Smooth muscle cell (in vitro differentiated cells): ENCODE measurements at regions not wholly inside any gene's neighbourhood (a gene's known extent, or its start where the extent isn't known, plus 50 kb on each side); places are given as distances from the start of the nearest gene placed in this dataset.

ENCODE experiments used
- DNase-seq: peaks from one replicate; lab custom pipeline; 2025; ENCODE audit not compliant: unreplicated experiment; lab: John Stamatoyannopoulos, UW
- H2AFZ ChIP-seq: fragments of 200-600 bp; sonication (generic); 2 replicates; pipeline ENCODE4 v1.6.0; 2016; ENCODE audit warnings: antibody characterized with exemption, low read depth, mild to moderate bottlenecking
- H3F3A ChIP-seq: fragments of 200-600 bp; sonication (generic); 2 replicates; pipeline ENCODE4 v1.6.0; 2017; ENCODE audit warnings: antibody characterized with exemption, low read depth
- H3K27ac ChIP-seq: fragments of 200-600 bp; sonication (generic); 2 replicates; pipeline ENCODE4 v1.5.1; 2016; ENCODE audit warnings: low read depth, mild to moderate bottlenecking
- H3K27me3 ChIP-seq: fragments of 200-600 bp; sonication (generic); 2 replicates; pipeline ENCODE4 v1.6.1; 2016; ENCODE audit warnings: low read depth, mild to moderate bottlenecking
- H3K36me3 ChIP-seq: fragments of 200-600 bp; sonication (generic); 2 replicates; pipeline ENCODE4 v1.5.1; 2016; ENCODE audit warnings: low read depth
- H3K4me1 ChIP-seq: fragments of 200-600 bp; sonication (generic); 2 replicates; pipeline ENCODE4 v1.5.1; 2016; ENCODE audit warnings: low read depth
- H3K4me2 ChIP-seq: fragments of 200-600 bp; sonication (generic); 2 replicates; pipeline ENCODE4 v1.6.0; 2016; ENCODE audit warnings: mild to moderate bottlenecking
- H3K4me3 ChIP-seq: fragments of 200-600 bp; sonication (generic); 2 replicates; pipeline ENCODE4 v1.5.1; 2016; ENCODE audit warnings: mild to moderate bottlenecking
- H3K79me2 ChIP-seq: fragments of 200-600 bp; sonication (generic); 2 replicates; pipeline ENCODE4 v1.6.0; 2016; ENCODE audit warnings: low read depth, mild to moderate bottlenecking
- H3K9ac ChIP-seq: fragments of 200-600 bp; sonication (generic); 2 replicates; pipeline ENCODE4 v1.6.0; 2016; ENCODE audit warnings: low read depth
- H3K9me3 ChIP-seq: fragments of 200-600 bp; sonication (generic); replicated peaks from 2 replicates; pipeline ENCODE4 v1.5.1; 2016; ENCODE audit warnings: low read depth
- H4K20me1 ChIP-seq: fragments of 200-600 bp; sonication (generic); 2 replicates; pipeline ENCODE4 v1.6.0; 2016; ENCODE audit warnings: low read depth
- WGBS: methylation state at CpG from one replicate; pipeline ENCODE4 v1.1.7; 2016; ENCODE audit warnings: low lambda C conversion rate; 5-methylcytosine and 5-hydroxymethylcytosine counted together
- TF ChIP-seq, protein P1 (sequence below): fragments of 200-600 bp; sonication (generic); IDR thresholded peaks from 2 replicates; pipeline ENCODE4 v1.5.1; 2017; ENCODE audit warnings: borderline replicate concordance, mild to moderate bottlenecking, antibody characterized with exemption; ENCODE audit not compliant: insufficient read depth, poor library complexity, severe bottlenecking

DNA sequence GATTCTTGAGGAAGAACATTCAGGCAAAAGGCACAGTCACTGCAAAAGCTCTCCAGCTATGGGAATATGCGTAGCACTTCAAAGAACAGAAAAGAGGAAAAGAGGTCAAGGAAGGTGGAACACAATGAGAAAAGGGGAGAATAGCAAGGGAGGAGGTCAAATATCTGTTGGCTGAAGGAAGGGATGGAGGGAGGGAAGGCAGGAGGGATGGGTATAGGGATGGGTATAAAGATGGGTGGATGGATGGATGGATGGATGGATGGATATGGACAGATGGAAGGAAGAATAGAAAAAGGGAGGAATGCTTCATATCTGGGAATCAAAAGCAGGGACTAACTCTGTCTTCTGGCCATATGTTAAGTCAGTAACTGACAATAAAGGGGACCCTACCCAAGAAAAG, 164.2 kb upstream of the TOP1 start:
- Histone ChIP-seq H3K4me2 (no peak overlapping the region), H3K9ac (no peak overlapping the region), H2AFZ (no peak overlapping the region), H3K27ac (no peak overlapping the region), H3K79me2 (no peaks in the 10 kb centered on the region), H3K9me3 (no peaks in the 10 kb centered on the region), H3K4me1 (no peaks in the 10 kb centered on the region), H3K4me3 (no peak overlapping the region), H3F3A (no peaks in the 10 kb centered on the region), H3K27me3 (no peaks in the 10 kb centered on the region), H3K36me3 (no peaks in the 10 kb centered on the region), H4K20me1 (no peaks in the 10 kb centered on the region)
- 100% methylated on average over 1 of the region's 1 CpG for WGBS
- DNase-seq, result no peak
- TF ChIP-seq, protein P1, sequence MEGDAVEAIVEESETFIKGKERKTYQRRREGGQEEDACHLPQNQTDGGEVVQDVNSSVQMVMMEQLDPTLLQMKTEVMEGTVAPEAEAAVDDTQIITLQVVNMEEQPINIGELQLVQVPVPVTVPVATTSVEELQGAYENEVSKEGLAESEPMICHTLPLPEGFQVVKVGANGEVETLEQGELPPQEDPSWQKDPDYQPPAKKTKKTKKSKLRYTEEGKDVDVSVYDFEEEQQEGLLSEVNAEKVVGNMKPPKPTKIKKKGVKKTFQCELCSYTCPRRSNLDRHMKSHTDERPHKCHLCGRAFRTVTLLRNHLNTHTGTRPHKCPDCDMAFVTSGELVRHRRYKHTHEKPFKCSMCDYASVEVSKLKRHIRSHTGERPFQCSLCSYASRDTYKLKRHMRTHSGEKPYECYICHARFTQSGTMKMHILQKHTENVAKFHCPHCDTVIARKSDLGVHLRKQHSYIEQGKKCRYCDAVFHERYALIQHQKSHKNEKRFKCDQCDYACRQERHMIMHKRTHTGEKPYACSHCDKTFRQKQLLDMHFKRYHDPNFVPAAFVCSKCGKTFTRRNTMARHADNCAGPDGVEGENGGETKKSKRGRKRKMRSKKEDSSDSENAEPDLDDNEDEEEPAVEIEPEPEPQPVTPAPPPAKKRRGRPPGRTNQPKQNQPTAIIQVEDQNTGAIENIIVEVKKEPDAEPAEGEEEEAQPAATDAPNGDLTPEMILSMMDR, result no peak

DNA sequence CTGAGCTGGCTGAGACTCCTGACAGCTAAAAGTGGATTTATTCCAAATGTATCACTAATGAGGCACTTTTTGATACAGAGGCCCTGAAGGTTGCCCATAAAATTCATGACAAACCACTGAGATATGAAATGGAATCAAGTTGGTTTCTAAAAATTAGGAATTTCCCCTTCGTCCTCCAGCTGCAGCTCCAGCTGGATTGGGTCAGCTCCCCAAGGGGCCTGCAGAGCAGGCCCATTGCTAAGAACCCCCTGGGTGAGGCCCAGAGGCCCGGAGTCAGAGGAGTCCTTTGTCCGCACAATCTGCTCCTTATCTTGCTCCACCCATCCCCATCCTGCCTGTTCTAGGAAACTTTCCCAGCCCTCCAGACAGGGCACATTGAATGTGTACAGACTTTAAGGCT, 163.5 kb upstream of the TOP1 start:
- H3K27me3 ChIP-seq, result no peaks in the 10 kb centered on the region
- WGBS, result 82% methylated on average over 3 of the region's 3 CpGs
- no peak for DNase-seq

DNA sequence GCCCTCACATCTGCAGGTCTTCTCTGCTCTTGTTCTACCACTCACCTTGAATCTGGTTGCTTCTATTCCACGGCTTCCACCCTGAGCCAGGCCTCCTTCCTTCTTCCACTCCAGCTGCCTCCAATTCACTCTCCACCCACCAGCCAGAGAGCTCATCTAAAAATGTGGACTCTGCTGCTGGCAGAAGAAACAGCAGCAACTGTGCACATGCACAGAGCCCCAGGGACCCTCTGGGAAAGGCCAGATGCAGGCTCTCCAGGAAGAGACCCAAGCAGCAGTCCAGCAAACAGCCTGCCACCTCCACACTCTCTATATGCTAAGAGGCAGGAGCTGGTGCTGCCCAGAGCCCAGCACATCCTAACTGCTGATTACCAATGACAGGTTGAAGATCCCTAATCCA, 162.6 kb upstream of the TOP1 start:
- DNase-seq, result no peak
- no peaks in the 10 kb centered on the region for H3F3A ChIP-seq
- no peak overlapping the region for H3K4me2 ChIP-seq
- H3K27ac ChIP-seq, result no peak overlapping the region
- H4K20me1 ChIP-seq, result no peaks in the 10 kb centered on the region
- TF ChIP-seq, protein P1, result no peak
- H3K9ac ChIP-seq, result no peak overlapping the region
- H2AFZ ChIP-seq, result no peak overlapping the region
- H3K79me2 ChIP-seq, result no peaks in the 10 kb centered on the region
- 78% methylated on average over 1 of the region's 1 CpG for WGBS
- H3K36me3 ChIP-seq, result no peaks in the 10 kb centered on the region
- no peaks in the 10 kb centered on the region for H3K4me1 ChIP-seq
- H3K4me3 ChIP-seq, result no peak overlapping the region
- H3K9me3 ChIP-seq, result no peaks in the 10 kb centered on the region
- H3K27me3 ChIP-seq, result no peaks in the 10 kb centered on the region

More for the DNA sequence above, 163.5 kb upstream of the TOP1 start:
- Histone ChIP-seq H3K4me3 (no peak overlapping the region), H3F3A (no peaks in the 10 kb centered on the region), H3K79me2 (no peaks in the 10 kb centered on the region), H2AFZ (no peak overlapping the region), H4K20me1 (no peaks in the 10 kb centered on the region), H3K36me3 (no peaks in the 10 kb centered on the region), H3K9me3 (no peaks in the 10 kb centered on the region), H3K4me2 (no peak overlapping the region), H3K4me1 (no peaks in the 10 kb centered on the region), H3K9ac (no peak overlapping the region), H3K27ac (no peak overlapping the region)
- TF ChIP-seq, protein P1, result no peak

DNA sequence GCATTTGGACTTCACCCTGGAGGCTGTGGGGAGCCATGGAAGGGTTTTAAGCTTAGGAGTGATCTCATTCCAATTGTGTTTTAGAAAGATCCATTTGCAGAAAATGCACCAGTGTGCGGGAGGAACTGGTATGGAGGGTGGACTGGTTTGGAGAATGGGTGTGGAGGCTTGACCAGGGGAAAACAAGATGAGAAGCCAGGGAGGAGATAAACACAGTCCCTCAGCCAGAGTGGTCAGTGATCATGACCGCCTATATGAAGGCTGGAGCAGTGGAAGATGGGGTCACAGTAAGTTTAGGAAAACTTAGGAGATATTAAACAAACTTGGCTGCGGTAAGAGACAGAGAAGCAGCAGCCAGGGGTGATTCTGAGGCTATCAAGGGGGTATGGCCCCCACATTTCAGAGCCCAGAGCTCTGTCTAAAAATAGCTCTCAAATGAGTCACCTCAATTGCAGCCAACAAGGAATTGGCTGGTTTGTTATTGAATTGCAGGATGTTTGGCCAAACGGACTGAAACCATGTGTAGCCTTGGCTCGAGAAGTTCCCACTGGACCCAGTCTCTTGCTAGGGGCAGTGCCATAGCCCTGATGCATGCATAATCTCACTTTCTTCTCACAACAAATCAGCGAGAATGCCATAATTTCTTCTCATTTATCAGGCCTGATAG, 159.9 kb upstream of the TOP1 start:
- H4K20me1 ChIP-seq, result no peaks in the 10 kb centered on the region
- TF ChIP-seq, protein P1, result no peak
- no peak overlapping the region for H3K27ac ChIP-seq
- peak overlapping the region; percentile 11 for H3K4me2 ChIP-seq
- H3K79me2 ChIP-seq, result no peaks in the 10 kb centered on the region
- H2AFZ ChIP-seq, result no peak overlapping the region
- H3K4me1 ChIP-seq, result no peaks in the 10 kb centered on the region
- no peak overlapping the region for H3K9ac ChIP-seq
- 68% methylated on average over 6 of the region's 6 CpGs for WGBS
- DNase-seq, result no peak
- no peaks in the 10 kb centered on the region for H3K9me3 ChIP-seq
- H3K36me3 ChIP-seq, result no peaks in the 10 kb centered on the region
- H3F3A ChIP-seq, result no peaks in the 10 kb centered on the region
- no peak overlapping the region for H3K4me3 ChIP-seq
- H3K27me3 ChIP-seq, result no peaks in the 10 kb centered on the region
